Stimulated activated naive B cell treated with anti-CD40 and anti-IgM and Interleukin-4, amounts not matched to agents 10 μg/mL and 1 μg/mL and 100 μg/mL, for 72 hours (primary cell): ENCODE measurements at regions not wholly inside any gene's neighbourhood (a gene's known extent, or its start where the extent isn't known, plus 50 kb on each side); places are given as distances from the start of the nearest gene placed in this dataset.
"Not testable (repeated sequence)": the region's sequence is repeated elsewhere in the genome, so short reads cannot be mapped to it uniquely, and the experiment has no call there.

Source experiments
- ATAC-seq, 2 donors: fragments of 150-1000 bp; cut with Tn5 transposase; replicated peaks; 2 replicates each; pipeline ENCODE4 v1.10.0; 2021; ENCODE audit warnings: moderate library complexity in 1 of 2
- DNase-seq: peaks from one replicate; pipeline ENCODE4 v3.0.0; 2021
- H3K27ac Mint-ChIP-seq: one replicate; pipeline ENCODE4 v1.8.0; 2022; ENCODE audit warnings: mild to moderate bottlenecking, mixed read lengths
- H3K27me3 Mint-ChIP-seq, 2 donors: one replicate each; pipeline ENCODE4 v1.8.0; 2022; ENCODE audit warnings: mixed read lengths in 2 of 2
- H3K36me3 Mint-ChIP-seq, 2 donors: one replicate each; pipeline ENCODE4 v1.8.0; 2022; ENCODE audit warnings: mixed read lengths in 2 of 2, mild to moderate bottlenecking in 1 of 2
- H3K4me1 Mint-ChIP-seq, 2 donors: one replicate each; pipeline ENCODE4 v1.8.0; 2022; ENCODE audit warnings: mixed read lengths in 2 of 2, mild to moderate bottlenecking in 1 of 2
- H3K4me3 Mint-ChIP-seq, 2 donors: one replicate each; pipeline ENCODE4 v1.8.0; 2022; ENCODE audit warnings: mild to moderate bottlenecking in 2 of 2, mixed read lengths in 2 of 2, moderate library complexity in 1 of 2
- H3K9me3 Mint-ChIP-seq, 2 donors: one replicate each; pipeline ENCODE4 v1.8.0; 2022; ENCODE audit warnings: mixed read lengths in 2 of 2, mild to moderate bottlenecking in 1 of 2

GRCh38 chrX:52261125-52261462 is 76.4 kb downstream of the MAGED4 start:
- DNase-seq, result no peak
- no peaks in the 10 kb centered on the region for H3K36me3 Mint-ChIP-seq
- H3K4me1 Mint-ChIP-seq, result peaks cover 11 to 18% of the 10 kb centered on the region in 2 donors

GRCh38 chrX:52261463-52262194 is 76.9 kb downstream of the MAGED4 start:
- H3K4me3 Mint-ChIP-seq, result peak overlapping the region; percentile 92 to 97
- peak overlapping the region; percentile 98 for H3K27ac Mint-ChIP-seq
- no peaks in the 10 kb centered on the region for H3K36me3 Mint-ChIP-seq
- ATAC-seq (peak; percentile 99), DNase-seq (peak; percentile 89)
- H3K4me1 Mint-ChIP-seq, result peaks cover 11 to 18% of the 10 kb centered on the region in 2 donors
- no peaks in the 10 kb centered on the region for H3K9me3 Mint-ChIP-seq
- H3K27me3 Mint-ChIP-seq, result peaks cover 0 to 23% of the 10 kb centered on the region in 2 donors

More at GRCh38 chrX:52261125-52261462, 76.4 kb downstream of the MAGED4 start:
- peak overlapping the region; percentile 92 to 97 for H3K4me3 Mint-ChIP-seq
- peaks cover 0 to 26% of the 10 kb centered on the region in 2 donors for H3K27me3 Mint-ChIP-seq
- no peak for ATAC-seq
- H3K27ac Mint-ChIP-seq, result peak overlapping the region; percentile 98
- H3K9me3 Mint-ChIP-seq, result no peaks in the 10 kb centered on the region

- Mint-ChIP-seq H3K27ac (peak overlapping the region; percentile 98), H3K4me3 (peak overlapping the region; percentile 92 to 97), H3K4me1 (peaks cover 11 to 18% of the 10 kb centered on the region in 2 donors), H3K36me3 (no peaks in the 10 kb centered on the region), H3K9me3 (no peaks in the 10 kb centered on the region), H3K27me3 (peaks cover 0 to 18% of the 10 kb centered on the region in 2 donors)
- no peak for DNase-seq
- peak in 1 of 2 donors; percentile 23 for ATAC-seq
Measured at GRCh38 chrX:52262195-52262546, 77.5 kb downstream of the MAGED4 start.

GRCh38 chrX:52263417-52263816 is 78.7 kb downstream of the MAGED4 start:
- Mint-ChIP-seq H3K4me1 (peaks cover 11 to 18% of the 10 kb centered on the region in 2 donors), H3K4me3 (no peak overlapping the region), H3K27me3 (peaks cover 0 to 13% of the 10 kb centered on the region in 2 donors), H3K27ac (no peak overlapping the region), H3K9me3 (no peaks in the 10 kb centered on the region), H3K36me3 (no peaks in the 10 kb centered on the region)
- ATAC-seq (no peak), DNase-seq (no peak)

- no peak overlapping the region for H3K27ac Mint-ChIP-seq
- no peak overlapping the region for H3K4me3 Mint-ChIP-seq
- peaks cover 11 to 17% of the 10 kb centered on the region in 2 donors for H3K4me1 Mint-ChIP-seq
- H3K9me3 Mint-ChIP-seq, result no peaks in the 10 kb centered on the region
- H3K27me3 Mint-ChIP-seq, result peaks cover 0 to 29% of the 10 kb centered on the region in 2 donors
- ATAC-seq (no peak), DNase-seq (no peak)
- H3K36me3 Mint-ChIP-seq, result no peaks in the 10 kb centered on the region
Measured at GRCh38 chrX:52265713-52266112, 81.0 kb downstream of the MAGED4 start.

GRCh38 chrX:52268502-52268901 is 83.8 kb downstream of the MAGED4 start:
- H3K9me3 Mint-ChIP-seq, H3K4me1 Mint-ChIP-seq, H3K36me3 Mint-ChIP-seq, DNase-seq, H3K27ac Mint-ChIP-seq, H3K4me3 Mint-ChIP-seq: not testable (repeated sequence)
- ATAC-seq, result peak; percentile 62 to 63
- H3K27me3 Mint-ChIP-seq, result peaks cover 0 to 29% of the 10 kb centered on the region in 2 donors

- no peak for DNase-seq
Measured at GRCh38 chrX:52270453-52271116, 85.9 kb downstream of the MAGED4 start.

GRCh38 chrX:52271206-52271605 is 86.5 kb downstream of the MAGED4 start:
- H3K36me3 Mint-ChIP-seq, result no peaks in the 10 kb centered on the region
- no peak overlapping the region for H3K4me3 Mint-ChIP-seq
- DNase-seq (no peak), ATAC-seq (peak in 1 of 2 donors; percentile 47)
- H3K27ac Mint-ChIP-seq, result no peak overlapping the region
- peaks cover 0 to 26% of the 10 kb centered on the region in 2 donors for H3K27me3 Mint-ChIP-seq
- no peaks in the 10 kb centered on the region for H3K9me3 Mint-ChIP-seq
- no peaks in the 10 kb centered on the region for H3K4me1 Mint-ChIP-seq

More at GRCh38 chrX:52270453-52271116, 85.9 kb downstream of the MAGED4 start:
- no peak for ATAC-seq
- Mint-ChIP-seq H3K9me3 (no peaks in the 10 kb centered on the region), H3K36me3 (no peaks in the 10 kb centered on the region), H3K4me1 (no peaks in the 10 kb centered on the region), H3K27ac (no peak overlapping the region), H3K4me3 (no peak overlapping the region), H3K27me3 (peaks cover 0 to 30% of the 10 kb centered on the region in 2 donors)

GRCh38 chrX:52277666-52278065 is 91.2 kb upstream of the XAGE2 start:
- H3K27me3 Mint-ChIP-seq, result peaks cover 0 to 20% of the 10 kb centered on the region in 2 donors
- no peak overlapping the region for H3K27ac Mint-ChIP-seq
- no peak for DNase-seq
- ATAC-seq, result no peak
- H3K4me1 Mint-ChIP-seq, result peaks cover 5 to 8% of the 10 kb centered on the region in 2 donors
- H3K9me3 Mint-ChIP-seq, result peaks cover 0 to 4% of the 10 kb centered on the region in 2 donors
- no peak overlapping the region for H3K4me3 Mint-ChIP-seq
- peaks cover 0 to 3% of the 10 kb centered on the region in 2 donors for H3K36me3 Mint-ChIP-seq

GRCh38 chrX:52280812-52281211 is 88.0 kb upstream of the XAGE2 start:
- Mint-ChIP-seq H3K27me3 (peaks cover 0 to 12% of the 10 kb centered on the region in 2 donors), H3K4me3 (no peak overlapping the region), H3K9me3 (peaks cover 0 to 4% of the 10 kb centered on the region in 2 donors), H3K4me1 (peaks cover 5 to 8% of the 10 kb centered on the region in 2 donors), H3K27ac (peak overlapping the region; percentile 11), H3K36me3 (peaks cover 0 to 3% of the 10 kb centered on the region in 2 donors)
- ATAC-seq (peak; percentile 88 to 95), DNase-seq (no peak)

GRCh38 chrX:52284865-52285264 is 84.0 kb upstream of the XAGE2 start:
- no peak for ATAC-seq
- Mint-ChIP-seq H3K27me3 (peaks cover 0 to 6% of the 10 kb centered on the region in 2 donors), H3K27ac (no peak overlapping the region)

GRCh38 chrX:52298968-52299367 is 69.9 kb upstream of the XAGE2 start:
- H3K27ac Mint-ChIP-seq, H3K4me3 Mint-ChIP-seq, H3K27me3 Mint-ChIP-seq, H3K36me3 Mint-ChIP-seq, ATAC-seq, H3K4me1 Mint-ChIP-seq, H3K9me3 Mint-ChIP-seq, DNase-seq: not testable (repeated sequence)

More at GRCh38 chrX:52284865-52285264, 84.0 kb upstream of the XAGE2 start:
- H3K9me3 Mint-ChIP-seq, result peaks cover 4 to 5% of the 10 kb centered on the region in 2 donors
- H3K4me1 Mint-ChIP-seq, result peaks cover 5 to 8% of the 10 kb centered on the region in 2 donors
- no peak for DNase-seq
- no peak overlapping the region for H3K4me3 Mint-ChIP-seq
- peaks cover 0 to 3% of the 10 kb centered on the region in 2 donors for H3K36me3 Mint-ChIP-seq

- H3K9me3 Mint-ChIP-seq, DNase-seq, H3K4me3 Mint-ChIP-seq, H3K27me3 Mint-ChIP-seq, H3K36me3 Mint-ChIP-seq, H3K27ac Mint-ChIP-seq, ATAC-seq, H3K4me1 Mint-ChIP-seq: not testable (repeated sequence)
Measured at GRCh38 chrX:52308532-52308931, 60.3 kb upstream of the XAGE2 start.
